NCI-H2029 (cell line): ENCODE measurements at regions not wholly inside any gene's neighbourhood (a gene's known extent, or its start where the extent isn't known, plus 50 kb on each side); places are given as distances from the start of the nearest gene placed in this dataset.

ENCODE experiments used
- DNase-seq: peaks from one replicate; lab custom pipeline; 2025; lab: John Stamatoyannopoulos, UW

DNA sequence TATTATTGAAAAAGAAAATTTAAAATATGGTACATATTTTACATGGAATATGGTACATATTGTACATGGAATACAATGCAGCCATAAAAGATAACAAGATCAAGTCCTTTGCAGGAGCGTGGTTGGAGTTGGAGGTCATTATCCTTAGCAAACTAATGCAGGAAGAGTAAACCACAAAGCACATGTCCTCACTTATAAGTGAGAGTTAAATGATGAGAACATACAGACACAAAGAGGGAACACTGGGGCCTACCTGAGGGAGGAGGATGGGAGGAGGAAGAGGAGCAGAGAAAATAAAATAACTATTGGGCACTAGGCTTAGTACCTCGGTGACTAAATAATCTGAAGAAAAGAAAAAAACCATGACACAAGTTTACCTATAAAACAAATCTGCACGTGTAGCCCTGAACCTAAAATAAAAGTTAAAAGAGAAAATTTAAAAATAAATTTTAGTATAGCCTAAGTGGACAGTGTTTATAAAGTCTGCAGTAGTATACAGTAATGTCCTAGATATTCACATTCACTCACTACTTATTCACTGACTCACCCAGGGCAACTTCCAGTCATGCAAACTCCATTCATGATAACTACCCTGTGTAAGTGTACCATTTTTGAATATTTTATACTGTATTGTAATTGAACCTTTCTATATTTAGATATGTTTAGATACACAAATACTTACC lies 204.4 kb downstream of the FAM76B start:
- no peak for DNase-seq

DNA sequence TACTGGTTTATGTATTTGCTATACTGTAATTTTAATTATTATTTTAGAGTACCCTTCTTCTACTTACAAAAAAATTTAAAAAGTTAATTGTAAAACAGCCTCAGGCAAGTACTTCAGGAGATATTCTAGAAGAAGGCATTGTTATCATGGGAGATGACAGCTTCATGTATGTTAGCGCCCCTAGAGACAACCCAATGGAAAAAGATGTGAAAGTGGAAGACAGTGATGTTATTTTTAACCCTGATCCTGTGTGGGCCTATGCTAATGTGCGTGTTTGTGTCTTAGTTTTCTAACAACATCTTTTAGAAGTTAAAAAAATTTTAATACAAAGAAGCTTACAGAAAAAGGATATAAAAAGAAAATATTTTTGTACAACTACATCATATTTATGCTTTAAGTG lies 205.0 kb downstream of the FAM76B start:
- no peak for DNase-seq

DNA sequence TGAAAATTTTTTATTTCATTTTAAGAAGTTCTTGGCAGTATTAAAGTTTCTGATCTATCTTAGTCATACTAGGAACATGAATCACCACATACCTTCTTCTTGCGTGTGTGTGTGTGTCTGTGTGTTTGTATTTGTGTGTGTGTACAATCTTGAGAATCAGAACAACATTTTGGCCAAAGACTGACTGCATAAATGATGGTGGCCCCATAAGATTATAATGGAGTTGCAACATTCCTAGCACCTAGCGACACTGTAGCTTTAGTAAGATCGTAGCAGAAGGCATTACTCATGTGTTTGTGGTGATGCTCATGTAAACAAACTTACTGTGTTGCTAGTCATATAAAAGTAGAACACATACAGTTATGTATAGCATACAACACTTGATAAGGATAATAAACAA lies 205.4 kb downstream of the FAM76B start:
- DNase-seq: no peak

- DNase-seq: no peak
These were observed 211.7 kb downstream of the FAM76B start for GRCh38 chr11:95577716-95578460.

GRCh38 chr11:95576146-95576845 lies 213.3 kb downstream of the FAM76B start:
- DNase-seq: no peak

GRCh38 chr11:95575517-95575916 lies 214.1 kb downstream of the FAM76B start:
- no peak for DNase-seq

DNA sequence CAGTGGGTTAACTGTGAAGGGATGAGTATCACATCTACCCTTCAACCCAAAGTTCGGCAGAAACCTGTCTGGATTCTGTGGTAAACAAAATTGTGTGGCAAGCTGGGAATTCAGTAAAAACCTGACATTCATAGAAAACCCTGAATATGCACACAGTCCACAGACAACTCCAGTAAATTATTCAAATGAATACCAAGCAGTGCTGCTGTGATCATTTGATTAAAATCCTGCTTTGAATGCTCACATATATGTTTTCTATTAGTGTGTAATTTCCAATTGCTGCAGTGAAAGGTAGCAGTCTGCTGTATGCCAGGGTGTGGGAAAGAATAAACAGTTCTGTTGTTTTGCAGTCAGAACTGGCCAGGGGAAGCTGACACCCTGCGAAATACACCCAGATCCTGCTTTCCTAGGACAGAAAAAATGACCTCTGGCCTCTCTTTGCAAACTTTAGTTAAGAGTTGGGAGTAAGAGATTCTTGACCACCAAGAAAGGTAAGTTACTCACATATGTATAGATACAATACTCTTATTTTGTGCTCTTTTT lies 217.8 kb downstream of the FAM76B start:
- DNase-seq: no peak

DNA sequence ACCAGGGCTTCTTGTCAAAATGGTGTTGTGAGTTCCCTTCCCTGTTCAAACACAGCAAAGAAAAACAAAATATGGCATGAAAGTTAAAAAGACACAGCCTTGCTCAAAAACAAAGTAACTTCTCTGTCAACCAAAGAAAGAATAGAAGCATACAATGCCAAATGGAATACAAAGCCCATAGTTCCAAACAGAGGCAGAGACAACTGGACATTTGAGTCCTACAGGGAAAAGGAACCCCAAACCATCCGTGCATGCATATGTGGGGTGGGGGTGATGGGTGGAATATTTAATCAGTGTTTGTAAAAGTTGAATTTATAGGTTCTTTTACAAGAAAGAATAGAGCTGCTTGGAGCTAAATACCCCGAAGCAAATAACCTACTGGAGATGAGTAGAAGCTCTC lies 218.7 kb downstream of the FAM76B start:
- DNase-seq: no peak

DNA sequence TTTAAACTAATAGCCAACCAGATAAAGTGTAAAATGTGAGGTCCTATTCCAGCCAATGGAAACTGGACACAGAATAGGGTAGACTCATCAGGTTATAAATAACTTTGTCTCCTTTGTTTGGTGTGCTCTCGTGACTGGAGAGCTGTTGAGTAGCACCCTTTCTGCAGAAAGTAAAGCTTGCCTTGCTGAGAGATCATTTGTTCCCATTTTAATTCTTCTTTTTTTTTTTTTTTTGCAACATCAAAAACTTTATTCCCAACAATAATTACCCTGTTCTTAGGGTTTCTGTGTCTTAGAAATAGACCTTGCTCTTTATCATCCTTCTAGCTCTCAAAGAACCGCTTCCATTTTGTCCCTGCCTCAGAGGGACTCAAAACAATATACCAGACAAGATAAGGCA lies 220.4 kb downstream of the FAM76B start:
- DNase-seq: no peak

- no peak for DNase-seq
These were observed 221.3 kb downstream of the FAM76B start for GRCh38 chr11:95568281-95568680.

- no peak for DNase-seq
These were observed 221.9 kb downstream of the FAM76B start for GRCh38 chr11:95567685-95568084.

GRCh38 chr11:95566211-95566610 lies 223.4 kb downstream of the FAM76B start:
- no peak for DNase-seq

GRCh38 chr11:95565724-95566141 lies 223.8 kb downstream of the FAM76B start:
- no peak for DNase-seq

- no peak for DNase-seq
These were observed 225.7 kb downstream of the FAM76B start for GRCh38 chr11:95563859-95564258.

DNA sequence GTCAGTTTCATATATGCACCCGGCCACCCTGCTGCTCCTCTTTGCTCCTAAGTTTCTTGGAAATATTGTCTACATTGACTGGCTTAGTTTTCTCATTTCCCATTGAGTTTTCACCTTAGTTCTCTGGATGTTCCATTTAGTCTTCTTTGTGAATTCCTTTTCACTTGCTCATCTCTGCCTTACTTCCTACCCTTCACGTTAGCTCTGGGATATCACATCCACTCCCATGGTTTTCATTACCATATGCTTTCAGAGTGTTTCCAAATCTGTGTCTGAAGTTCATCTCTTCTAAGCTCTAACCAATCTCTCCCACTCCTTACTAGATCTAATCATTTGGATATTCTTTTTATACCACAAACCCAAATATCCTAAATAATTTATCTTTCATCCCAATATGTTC lies 226.4 kb downstream of the FAM76B start:
- no peak for DNase-seq

DNA sequence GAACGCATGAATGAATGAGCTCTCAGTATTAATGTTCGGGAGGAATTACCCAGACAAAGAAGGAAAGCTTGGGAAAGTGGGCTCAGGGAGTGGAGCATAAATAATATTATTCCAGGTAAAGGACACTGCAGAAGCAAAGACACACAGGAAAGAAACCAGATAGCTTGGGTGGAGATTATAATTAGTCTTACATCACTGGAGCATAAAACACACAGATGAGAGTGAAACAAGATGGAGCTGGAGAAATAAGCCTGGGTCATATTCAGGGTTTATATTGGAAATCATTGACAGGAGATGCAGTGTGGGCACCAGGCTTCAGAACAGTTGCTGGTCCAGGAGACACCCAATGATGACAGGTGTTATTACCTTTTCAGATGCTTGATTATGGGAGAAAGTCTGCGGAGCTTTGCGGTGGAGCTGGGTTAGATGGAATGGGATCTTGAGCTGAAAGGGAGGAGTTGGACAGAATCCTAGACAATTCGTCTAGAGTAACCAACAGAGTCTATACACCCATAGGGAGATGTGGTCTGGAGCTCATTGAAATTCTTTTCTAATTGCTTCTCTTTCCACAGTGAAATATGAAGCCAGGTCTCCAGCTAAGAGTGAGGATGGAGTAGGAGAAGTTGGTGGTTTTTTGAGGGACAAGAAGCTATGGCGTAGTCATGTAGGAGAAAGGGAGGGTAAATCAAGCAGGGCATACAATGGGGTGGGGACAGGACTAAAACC lies 227.2 kb downstream of the FAM76B start:
- DNase-seq: no peak

DNA sequence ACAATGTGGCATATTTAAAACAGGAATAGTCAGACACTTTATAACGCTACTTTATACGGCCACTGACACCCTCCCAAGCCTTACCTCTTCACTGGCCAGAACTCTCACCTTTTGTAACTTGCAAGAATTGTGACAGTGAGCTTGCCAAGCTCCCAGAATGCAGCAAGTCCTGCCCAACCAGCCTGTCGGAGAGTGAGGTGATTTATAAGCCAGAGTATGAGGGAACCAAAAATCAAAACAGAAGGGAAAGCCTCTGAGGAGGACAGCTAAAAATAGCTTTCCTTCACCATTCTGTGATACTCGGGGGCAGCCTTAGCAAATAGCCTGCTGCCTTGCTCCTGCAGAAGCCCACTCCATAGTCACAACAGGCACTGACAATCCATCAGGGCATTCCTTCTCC lies 229.7 kb downstream of the FAM76B start:
- DNase-seq: no peak

GRCh38 chr11:95557376-95557775 lies 232.2 kb downstream of the FAM76B start:
- DNase-seq: no peak

DNA sequence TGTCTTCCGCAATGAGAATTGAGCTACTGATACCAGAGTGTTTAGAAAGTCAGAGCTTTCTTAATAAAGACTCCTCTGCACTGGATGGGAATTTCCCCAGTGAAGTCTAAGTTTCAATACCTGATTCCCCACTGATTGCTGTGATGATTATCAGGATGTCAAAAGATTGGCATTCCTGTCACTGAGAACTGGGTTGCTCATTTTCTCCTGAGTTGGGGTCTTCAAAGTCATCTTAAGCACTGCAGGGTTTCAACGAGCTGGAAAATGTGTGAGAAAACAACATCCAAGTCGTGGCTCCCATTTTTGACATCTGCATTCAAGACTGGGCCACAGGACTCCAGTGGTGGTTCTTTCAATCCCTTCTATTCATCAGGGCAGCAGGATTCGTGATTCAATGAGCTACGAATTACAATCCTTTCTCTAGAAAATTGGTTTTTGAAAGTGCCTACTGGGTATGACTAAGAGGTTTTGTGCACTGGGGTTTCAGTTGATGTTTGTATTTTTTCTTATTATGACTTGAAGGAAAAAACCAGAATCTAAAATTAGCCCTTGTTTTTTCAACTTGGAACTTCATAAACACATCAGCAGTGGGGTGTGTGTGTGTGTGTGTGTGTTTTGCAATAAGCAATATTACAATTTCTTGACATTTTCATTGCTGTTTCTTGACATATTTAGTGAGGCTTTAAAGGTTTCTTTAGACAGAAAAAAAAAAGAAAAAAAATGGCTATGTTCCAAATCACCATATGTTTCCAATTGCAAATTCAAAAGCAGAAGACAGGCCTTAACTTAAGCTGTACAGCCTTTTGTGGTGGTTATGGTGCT lies 233.0 kb downstream of the FAM76B start:
- DNase-seq: no peak

GRCh38 chr11:95556011-95556341 lies 233.6 kb downstream of the FAM76B start:
- DNase-seq: no peak

DNA sequence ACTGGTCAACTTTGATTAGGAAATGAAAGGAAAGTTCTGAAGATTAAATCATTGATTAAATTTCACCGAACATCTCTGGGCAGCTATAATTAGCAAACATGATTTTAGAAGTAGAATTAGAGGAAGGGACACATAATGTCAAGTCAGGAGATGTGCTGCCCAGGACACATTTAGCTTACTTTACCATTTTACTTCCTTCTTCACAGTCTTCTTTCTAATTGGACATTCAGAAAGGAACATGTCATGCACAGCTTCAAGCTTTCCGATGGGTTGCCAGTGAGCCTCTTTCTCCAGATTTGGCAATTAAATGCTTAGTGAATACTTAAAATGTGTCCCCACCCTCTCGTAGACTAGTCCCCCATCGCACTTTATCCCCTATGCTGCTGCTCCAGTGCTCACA lies 234.7 kb downstream of the FAM76B start:
- no peak for DNase-seq
